HG03521 (cell line): ENCODE measurements at regions not wholly inside any gene's neighbourhood (a gene's known extent, or its start where the extent isn't known, plus 50 kb on each side); places are given as distances from the start of the nearest gene placed in this dataset.

ENCODE experiments used
- ATAC-seq: cut with Tn5 transposase; IDR thresholded peaks from one replicate; pipeline ENCODE4 v1.9.1; 2021; ENCODE audit warnings: mild to moderate bottlenecking, moderate library complexity; ENCODE audit not compliant: unreplicated experiment

- no peak for ATAC-seq
Observed at GRCh38 chr4:173793937-173794510, 264.0 kb upstream of the HAND2 start.

GRCh38 chr4:173782660-173783059 lies 252.6 kb upstream of the HAND2 start:
- no peak for ATAC-seq

- no peak for ATAC-seq
Observed at GRCh38 chr4:173777921-173778320, 247.9 kb upstream of the HAND2 start.

- no peak for ATAC-seq
Observed at GRCh38 chr4:173777421-173777820, 247.4 kb upstream of the HAND2 start.

GRCh38 chr4:173769568-173769967 lies 239.5 kb upstream of the HAND2 start:
- no peak for ATAC-seq

GRCh38 chr4:173767650-173768049 lies 237.6 kb upstream of the HAND2 start:
- ATAC-seq = no peak

GRCh38 chr4:173766171-173766600 lies 236.2 kb upstream of the HAND2 start:
- ATAC-seq = no peak

GRCh38 chr4:173765751-173766150 lies 235.7 kb upstream of the HAND2 start:
- no peak for ATAC-seq

GRCh38 chr4:173763389-173763788 lies 233.4 kb upstream of the HAND2 start:
- no peak for ATAC-seq

- ATAC-seq = no peak
Observed at GRCh38 chr4:173761938-173762337, 231.9 kb upstream of the HAND2 start.

- no peak for ATAC-seq
Observed at GRCh38 chr4:173761236-173761635, 231.2 kb upstream of the HAND2 start.

GRCh38 chr4:173758132-173758531 lies 228.1 kb upstream of the HAND2 start:
- ATAC-seq = no peak

- no peak for ATAC-seq
Observed at GRCh38 chr4:173753408-173753807, 223.4 kb upstream of the HAND2 start.

GRCh38 chr4:173752610-173753230 lies 222.7 kb upstream of the HAND2 start:
- ATAC-seq = no peak

GRCh38 chr4:173748353-173748752 lies 218.3 kb upstream of the HAND2 start:
- ATAC-seq = no peak

- no peak for ATAC-seq
Observed at GRCh38 chr4:173747537-173748257, 217.7 kb upstream of the HAND2 start.

- ATAC-seq = no peak
Observed at GRCh38 chr4:173746424-173746823, 216.4 kb upstream of the HAND2 start.

- no peak for ATAC-seq
Observed at GRCh38 chr4:173745765-173746164, 215.7 kb upstream of the HAND2 start.

GRCh38 chr4:173736840-173737239 lies 206.8 kb upstream of the HAND2 start:
- ATAC-seq = no peak

- ATAC-seq = no peak
Observed at GRCh38 chr4:173735585-173735984, 205.6 kb upstream of the HAND2 start.

GRCh38 chr4:173735049-173735448 lies 205.0 kb upstream of the HAND2 start:
- no peak for ATAC-seq

- no peak for ATAC-seq
Observed at GRCh38 chr4:173731257-173731656, 201.2 kb upstream of the HAND2 start.
